ENCODE measurements at regions not wholly inside any gene's neighbourhood (a gene's known extent, or its start where the extent isn't known, plus 50 kb on each side); places are given as distances from the start of the nearest gene placed in this dataset.

- no peak for TF ChIP-seq TAF1 (conservative IDR thresholded peaks at IDR 0.05)
- no peak for TF ChIP-seq CTCF (IDR thresholded peaks at IDR 0.05; ENCODE audit: low read depth, low read length, missing input control)
Measured at GRCh38 chr5:82835488-82835887, 241.7 kb downstream of the TMEM167A start.
